GM21447 (cell line): ENCODE measurements at regions not wholly inside any gene's neighbourhood (a gene's known extent, or its start where the extent isn't known, plus 50 kb on each side); places are given as distances from the start of the nearest gene placed in this dataset.

Experiments used
- ATAC-seq: cut with Tn5 transposase; IDR thresholded peaks from one replicate; pipeline ENCODE4 v1.9.1; 2021; ENCODE audit not compliant: unreplicated experiment

DNA sequence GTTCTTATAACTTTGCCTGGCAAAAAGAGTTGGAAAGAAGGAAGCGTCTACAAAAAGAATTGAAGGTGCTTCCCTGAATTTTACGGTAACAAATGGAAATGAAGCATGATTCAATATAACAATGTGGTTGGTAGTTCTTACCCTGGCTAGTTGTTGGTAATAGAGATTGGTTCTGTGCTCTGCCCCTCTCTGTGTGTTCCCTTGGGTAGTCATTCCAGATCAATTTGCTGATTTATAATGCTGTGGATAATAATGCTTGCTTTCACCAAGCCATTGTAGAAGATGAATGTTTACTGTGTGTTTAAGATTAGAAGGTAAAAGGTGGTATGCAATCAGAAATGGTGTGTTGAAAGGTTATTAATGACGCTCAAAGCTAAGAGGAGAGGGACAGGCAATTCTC lies 577.8 kb upstream of the NXPH2 start:
- no peak for ATAC-seq

GRCh38 chr2:139354518-139354917 lies 574.3 kb upstream of the NXPH2 start:
- no peak for ATAC-seq

GRCh38 chr2:139353874-139354273 lies 573.7 kb upstream of the NXPH2 start:
- ATAC-seq = no peak

DNA sequence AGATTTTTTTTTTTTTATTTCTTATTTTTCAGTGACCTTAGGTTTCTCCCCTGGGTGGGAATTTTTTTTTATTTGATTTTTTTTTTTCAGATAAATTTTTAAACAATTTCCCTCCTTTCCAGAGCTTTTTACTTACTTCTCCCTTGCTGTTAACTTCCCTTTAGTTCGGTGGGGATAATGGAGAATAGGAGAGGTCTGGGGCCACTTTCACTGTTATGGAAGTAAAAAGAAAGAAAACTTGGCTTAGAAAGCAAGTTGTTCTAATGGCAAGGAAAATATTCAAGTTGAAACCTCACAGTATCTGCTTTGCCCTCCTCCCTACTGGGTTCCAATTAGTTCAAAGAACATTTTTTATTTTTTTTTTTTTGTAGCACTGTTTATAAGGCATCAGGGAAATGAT lies 537.1 kb upstream of the NXPH2 start:
- ATAC-seq = no peak

DNA sequence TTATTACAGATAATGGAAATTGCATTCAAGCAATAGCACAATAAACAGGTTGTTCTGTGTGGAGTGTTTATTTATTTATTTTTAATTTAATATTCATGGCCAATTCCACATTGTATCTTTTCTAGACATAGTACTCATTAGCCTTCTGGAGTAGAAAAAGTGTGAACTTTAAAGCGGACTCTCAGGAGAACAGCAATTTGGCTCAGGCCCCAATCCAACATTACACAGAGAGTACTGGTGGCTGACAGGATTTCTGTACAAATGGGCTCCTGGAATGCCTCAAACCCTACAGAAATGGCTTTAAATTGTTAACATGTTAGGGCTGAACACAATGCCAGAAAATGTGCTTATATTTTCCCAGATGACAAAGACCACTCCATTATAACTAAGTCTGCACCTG lies 533.9 kb upstream of the NXPH2 start:
- no peak for ATAC-seq

GRCh38 chr2:139296672-139297209 lies 516.6 kb upstream of the NXPH2 start:
- ATAC-seq = no peak

DNA sequence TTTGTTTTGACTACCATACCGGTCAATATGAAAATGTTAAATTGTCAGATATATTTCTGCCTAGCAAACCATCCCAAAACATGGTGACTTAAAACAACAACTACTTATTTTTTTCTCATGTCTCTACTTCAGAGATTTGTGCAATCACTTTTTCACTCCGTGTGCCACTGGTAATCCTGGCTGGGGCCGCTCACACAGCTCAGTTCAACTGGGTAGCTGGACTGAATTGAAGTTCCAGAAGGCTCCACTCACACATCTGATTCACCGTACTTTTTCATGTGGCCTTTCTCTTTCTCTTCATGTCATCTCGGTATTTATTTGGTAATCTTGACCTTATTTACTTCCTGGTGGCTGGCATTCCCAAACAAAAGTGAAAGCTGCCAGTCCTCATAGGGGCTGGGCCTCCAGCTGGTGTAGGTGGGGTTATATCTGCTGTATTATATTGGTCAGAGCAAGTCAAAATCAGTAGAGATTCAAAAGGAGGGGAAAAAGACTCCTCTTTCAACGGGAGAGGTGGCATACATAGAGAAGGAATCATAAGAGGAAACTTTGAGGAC lies 513.9 kb upstream of the NXPH2 start:
- ATAC-seq = no peak

DNA sequence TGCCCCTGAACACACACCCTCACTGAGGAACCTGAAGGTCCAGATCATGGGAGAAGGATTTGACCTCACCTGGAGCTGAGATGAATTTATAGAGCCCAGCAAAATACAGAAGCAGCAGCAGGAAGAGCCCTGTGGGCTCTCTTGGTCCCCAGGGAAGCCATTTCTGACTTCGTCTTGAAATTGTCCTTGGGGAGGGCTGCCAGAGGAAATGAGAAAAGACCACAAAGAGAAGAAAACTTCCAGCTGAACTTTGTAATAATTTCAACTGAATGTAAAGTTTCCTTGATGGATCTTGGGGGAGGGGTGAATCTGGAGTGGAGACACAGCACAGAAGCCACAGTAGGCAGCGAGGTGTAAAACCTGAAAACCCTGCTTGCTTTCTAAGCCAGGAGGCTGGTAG lies 500.9 kb upstream of the NXPH2 start:
- no peak for ATAC-seq

GRCh38 chr2:139271879-139272278 lies 491.7 kb upstream of the NXPH2 start:
- ATAC-seq = no peak

GRCh38 chr2:139271149-139271548 lies 491.0 kb upstream of the NXPH2 start:
- ATAC-seq = no peak

GRCh38 chr2:139260052-139260430 lies 479.9 kb upstream of the NXPH2 start:
- no peak for ATAC-seq

GRCh38 chr2:139259422-139260051 lies 479.3 kb upstream of the NXPH2 start:
- ATAC-seq = no peak

DNA sequence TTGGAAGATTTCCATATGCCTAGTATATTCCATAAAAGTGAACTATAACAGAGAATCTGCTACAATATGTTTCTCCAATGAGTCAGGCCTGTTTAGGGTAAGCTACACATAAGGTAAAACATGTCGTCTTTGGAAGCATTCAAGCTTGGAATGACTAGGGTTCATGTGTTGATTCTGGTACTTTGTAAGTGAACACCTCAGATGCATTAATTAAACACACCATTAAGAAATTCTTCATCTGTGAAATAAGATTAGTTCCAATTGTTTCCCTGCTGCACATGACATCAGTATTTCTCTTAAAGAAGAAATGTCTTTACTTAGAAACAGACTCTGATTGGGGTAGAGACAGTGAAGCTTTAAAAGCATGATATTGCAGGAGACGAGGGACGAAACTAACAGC lies 461.1 kb upstream of the NXPH2 start:
- ATAC-seq = no peak

GRCh38 chr2:139237023-139237422 lies 456.8 kb upstream of the NXPH2 start:
- ATAC-seq = no peak

DNA sequence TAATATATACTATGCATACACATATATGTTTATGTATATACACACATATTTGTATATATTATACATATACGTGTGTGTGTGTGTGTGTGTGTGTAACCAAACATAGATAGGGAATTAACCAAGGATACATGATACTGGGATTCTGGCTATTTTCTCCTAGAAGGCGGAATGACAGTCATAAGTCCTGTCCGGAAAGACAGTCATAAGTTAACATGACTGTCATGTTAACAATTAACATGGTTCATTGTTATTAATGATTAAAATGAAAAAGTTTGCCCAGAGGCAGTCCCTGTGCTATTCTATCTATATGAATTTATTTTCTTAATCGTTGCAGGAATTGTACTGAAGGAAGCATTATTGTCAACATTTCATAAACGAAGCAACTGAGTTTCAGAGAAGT lies 450.7 kb upstream of the NXPH2 start:
- no peak for ATAC-seq

- ATAC-seq = no peak
Measured at GRCh38 chr2:139228276-139228675, 448.1 kb upstream of the NXPH2 start.

DNA sequence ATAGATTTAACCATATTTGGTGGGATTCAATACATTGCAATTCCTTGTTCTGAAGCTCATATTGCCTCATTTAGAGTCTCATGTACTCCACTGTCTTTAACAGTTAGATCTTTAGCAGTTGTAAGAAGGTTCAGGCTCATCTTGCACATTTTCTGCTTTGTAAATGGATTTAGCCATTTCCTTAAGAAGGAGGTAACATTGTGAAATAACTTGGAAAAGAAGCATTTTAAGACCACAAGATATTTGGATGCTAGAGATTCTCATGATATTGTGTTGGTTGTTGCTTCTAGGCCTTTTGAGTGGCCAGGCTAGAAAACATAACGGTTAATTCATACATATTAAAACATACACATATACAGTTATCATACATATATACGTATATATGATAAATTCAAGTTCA lies 445.8 kb upstream of the NXPH2 start:
- ATAC-seq = no peak

DNA sequence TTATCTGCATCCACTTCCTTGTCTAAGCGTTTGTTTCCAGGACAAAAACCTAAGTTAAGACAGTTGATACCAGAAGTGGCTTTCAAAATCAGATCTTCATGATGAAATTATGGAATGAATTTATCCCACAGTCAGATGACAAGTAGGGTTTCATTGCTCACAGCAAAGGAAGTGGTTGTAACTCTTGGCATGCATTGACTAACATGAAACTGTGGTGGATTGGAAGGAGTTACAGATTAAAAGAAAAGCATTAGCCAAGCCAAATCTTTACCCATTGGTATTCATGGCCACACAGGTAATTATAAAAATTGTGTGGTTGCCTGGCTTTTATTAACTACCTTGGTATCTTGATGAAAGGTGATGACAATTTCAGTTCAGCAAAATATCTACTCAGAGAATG lies 438.0 kb upstream of the NXPH2 start:
- ATAC-seq = no peak

- ATAC-seq = no peak
Measured at GRCh38 chr2:139217641-139218040, 437.5 kb upstream of the NXPH2 start.

DNA sequence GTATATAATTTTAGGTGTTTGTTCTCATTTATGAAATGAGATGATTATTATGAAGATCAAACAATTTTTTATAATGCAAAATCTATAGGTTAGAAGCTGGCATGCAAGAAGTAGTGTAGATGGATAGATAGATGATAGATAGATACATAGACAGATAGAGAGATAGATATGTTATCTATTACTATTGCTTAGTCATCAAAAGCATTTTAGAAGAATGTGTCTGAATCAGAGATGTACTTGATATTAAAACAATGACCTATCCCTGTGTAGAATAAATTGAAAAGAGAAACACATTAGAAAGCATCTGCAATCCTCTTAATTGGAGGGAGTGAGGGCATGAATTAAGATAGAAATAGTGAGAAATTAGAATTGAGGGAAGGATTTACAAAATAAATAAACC lies 436.2 kb upstream of the NXPH2 start:
- no peak for ATAC-seq

DNA sequence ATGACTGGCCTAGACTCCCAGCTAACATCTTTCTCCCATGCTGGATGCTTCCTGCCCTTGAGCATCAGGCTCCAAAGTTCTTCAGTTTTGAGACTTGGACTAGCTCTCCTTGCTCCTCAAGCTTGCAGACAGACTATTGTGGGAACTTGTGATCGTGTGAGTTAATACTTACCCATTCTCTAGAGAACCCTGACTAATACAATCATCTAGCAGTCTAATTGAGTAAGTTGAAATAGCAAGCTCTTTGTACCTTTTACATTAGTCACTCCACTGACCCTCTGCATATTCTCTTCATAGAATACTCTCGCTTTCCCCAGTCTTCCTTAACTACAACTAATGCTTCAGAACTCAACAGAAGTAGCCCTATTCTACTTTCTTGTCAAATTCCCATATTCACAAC lies 434.6 kb upstream of the NXPH2 start:
- ATAC-seq = no peak

- no peak for ATAC-seq
Measured at GRCh38 chr2:139209586-139209985, 429.4 kb upstream of the NXPH2 start.

- ATAC-seq = no peak
Measured at GRCh38 chr2:139201516-139201915, 421.3 kb upstream of the NXPH2 start.
